ENCODE measurements at regions not wholly inside any gene's neighbourhood (a gene's known extent, or its start where the extent isn't known, plus 50 kb on each side); places are given as distances from the start of the nearest gene placed in this dataset.
"Not testable (repeated sequence)": the region's sequence is repeated elsewhere in the genome, so short reads cannot be mapped to it uniquely, and the experiment has no call there.

GRCh38 chr5:17690473-17690872, 56.2 kb downstream of the TAF11L14 start:
- DNase-seq (ENCODE audit: low spot score): no peak

GRCh38 chr5:17691762-17692161, 57.5 kb downstream of the TAF11L14 start:
- no peak for DNase-seq (ENCODE audit: low spot score)

GRCh38 chr5:17694371-17694770, 60.1 kb downstream of the TAF11L14 start:
- DNase-seq (ENCODE audit: low spot score): no peak

- no peak for DNase-seq (ENCODE audit: low spot score)
These were observed 60.7 kb downstream of the TAF11L14 start for GRCh38 chr5:17694914-17695313.

GRCh38 chr5:17696627-17697026, 62.4 kb downstream of the TAF11L14 start:
- no peak for DNase-seq (ENCODE audit: low spot score)

- DNase-seq (ENCODE audit: low spot score): no peak
These were observed 63.4 kb downstream of the TAF11L14 start for GRCh38 chr5:17697671-17698070.

- no peak for DNase-seq (ENCODE audit: low spot score)
These were observed 74.9 kb downstream of the TAF11L14 start for GRCh38 chr5:17709011-17709710.

GRCh38 chr5:17713301-17713700, 79.0 kb downstream of the TAF11L14 start:
- DNase-seq (ENCODE audit: low spot score): no peak

- DNase-seq (ENCODE audit: low spot score): no peak
These were observed 79.9 kb downstream of the TAF11L14 start for GRCh38 chr5:17714186-17714585.

GRCh38 chr5:17719592-17719991, 85.3 kb downstream of the TAF11L14 start:
- DNase-seq (ENCODE audit: low spot score): no peak

- no peak for DNase-seq (ENCODE audit: low spot score)
These were observed 85.8 kb downstream of the TAF11L14 start for GRCh38 chr5:17720071-17720470.

GRCh38 chr5:17723876-17724275, 89.6 kb downstream of the TAF11L14 start:
- no peak for DNase-seq (ENCODE audit: low spot score)

- no peak for DNase-seq (ENCODE audit: low spot score)
These were observed 92.8 kb downstream of the TAF11L14 start for GRCh38 chr5:17727098-17727497.

GRCh38 chr5:17730421-17730820, 96.2 kb downstream of the TAF11L14 start:
- DNase-seq (ENCODE audit: low spot score): no peak

GRCh38 chr5:17732351-17732923, 98.2 kb downstream of the TAF11L14 start:
- peak; percentile 53 for DNase-seq (ENCODE audit: low spot score)

- DNase-seq (ENCODE audit: low spot score): no peak
These were observed 99.8 kb downstream of the TAF11L14 start for GRCh38 chr5:17734011-17734410.

- no peak for DNase-seq (ENCODE audit: low spot score)
These were observed 101.5 kb downstream of the TAF11L14 start for GRCh38 chr5:17735761-17736160.

GRCh38 chr5:17737092-17737491, 102.8 kb downstream of the TAF11L14 start:
- no peak for DNase-seq (ENCODE audit: low spot score)

GRCh38 chr5:17738446-17738845, 104.2 kb downstream of the TAF11L14 start:
- DNase-seq (ENCODE audit: low spot score): peak; percentile 15

GRCh38 chr5:17743580-17744435, 109.5 kb downstream of the TAF11L14 start:
- DNase-seq (ENCODE audit: low spot score): no peak

GRCh38 chr5:17748201-17748600, 113.9 kb downstream of the TAF11L14 start:
- DNase-seq (ENCODE audit: low spot score): no peak

- no peak for DNase-seq (ENCODE audit: low spot score)
These were observed 114.7 kb downstream of the TAF11L14 start for GRCh38 chr5:17748941-17749340.

- DNase-seq (ENCODE audit: low spot score): not testable (repeated sequence)
These were observed 121.1 kb downstream of the TAF11L14 start for GRCh38 chr5:17755406-17755805.
